Naive thymus-derived CD8-positive, alpha-beta T cell (primary cell): ENCODE measurements at regions not wholly inside any gene's neighbourhood (a gene's known extent, or its start where the extent isn't known, plus 50 kb on each side); places are given as distances from the start of the nearest gene placed in this dataset.

Source experiments
- ATAC-seq, 2 donors: fragments of 150-1000 bp; cut with Tn5 transposase in 1 of 2; sonication (Bioruptor Pico), chemical (Tn5 transposase) in 1 of 2; 1 replicate in 1 of 2; 2 replicates in 1 of 2; pipeline ENCODE4 v1.10.0; 2021; ENCODE audit warnings: mild to moderate bottlenecking in 2 of 2, moderate library complexity in 2 of 2
- POLR2A ChIA-PET: fragments of 350-600 bp; sonication (Branson Sonifier 250); formaldehyde crosslinking; loops from one replicate; lab custom pipeline; 2021; ENCODE audit warnings: antibody characterized with exemption; lab: Charles Lee
- DNase-seq, 10 donors: peaks; one replicate each; pipeline versions ENCODE4 v3.0.0 to v3.0.0-alpha.2; 2020 to 2022
- H3K27ac Mint-ChIP-seq, 10 donors: one replicate each; pipeline ENCODE4 v1.8.0; 2020 to 2022; ENCODE audit warnings: mild to moderate bottlenecking in 10 of 10, mixed read lengths in 10 of 10, moderate library complexity in 4 of 10, inconsistent platforms in 1 of 10
- H3K27me3 Mint-ChIP-seq, 5 donors: one replicate each; pipeline ENCODE4 v1.8.0; 2021 to 2022; ENCODE audit warnings: mixed read lengths in 5 of 5
- H3K36me3 Mint-ChIP-seq, 3 donors: one replicate each; pipeline ENCODE4 v1.8.0; 2020 to 2022; ENCODE audit warnings: mixed read lengths in 3 of 3, mild to moderate bottlenecking in 2 of 3, inconsistent platforms in 1 of 3
- H3K4me1 Mint-ChIP-seq, 4 donors: one replicate each; pipeline ENCODE4 v1.8.0; 2021 to 2022; ENCODE audit warnings: mixed read lengths in 4 of 4
- H3K4me3 Mint-ChIP-seq, 10 donors: one replicate each; pipeline ENCODE4 v1.8.0; 2020 to 2022; ENCODE audit warnings: mild to moderate bottlenecking in 10 of 10, mixed read lengths in 10 of 10, moderate library complexity in 6 of 10, inconsistent platforms in 1 of 10
- H3K9me3 Mint-ChIP-seq, 9 donors: one replicate each; pipeline ENCODE4 v1.8.0; 2020 to 2022; ENCODE audit warnings: mixed read lengths in 9 of 9, mild to moderate bottlenecking in 3 of 9, inconsistent platforms in 1 of 9, moderate library complexity in 1 of 9

GRCh38 chr15:101562428-101563059 lies 73.0 kb upstream of the PCSK6 start:
- DNase-seq: no peak
- peaks cover 0 to 7% (median 4%) of the 10 kb centered on the region in 4 donors for H3K4me1 Mint-ChIP-seq
- POLR2A ChIA-PET: no interaction called here
- H3K4me3 Mint-ChIP-seq: no peak overlapping the region
- no peaks in the 10 kb centered on the region for H3K36me3 Mint-ChIP-seq
- no peak overlapping the region for H3K27ac Mint-ChIP-seq
- peaks cover 5 to 41% (median 15%) of the 10 kb centered on the region in 5 donors for H3K27me3 Mint-ChIP-seq
- H3K9me3 Mint-ChIP-seq: no peaks in the 10 kb centered on the region
- ATAC-seq: no peak

- peaks cover 0 to 7% (median 4%) of the 10 kb centered on the region in 4 donors for H3K4me1 Mint-ChIP-seq
- POLR2A ChIA-PET: no interaction called here
Measured at GRCh38 chr15:101561584-101561906, 72.0 kb upstream of the PCSK6 start.

GRCh38 chr15:101560722-101561583 lies 71.4 kb upstream of the PCSK6 start:
- Mint-ChIP-seq H3K27ac (no peak overlapping the region), H3K36me3 (no peaks in the 10 kb centered on the region), H3K4me1 (peaks cover 0 to 7% (median 4%) of the 10 kb centered on the region in 4 donors), H3K9me3 (no peaks in the 10 kb centered on the region), H3K4me3 (no peak overlapping the region), H3K27me3 (peaks cover 3 to 38% (median 15%) of the 10 kb centered on the region in 5 donors)
- no peak for DNase-seq
- POLR2A ChIA-PET: no interaction called here
- no peak for ATAC-seq

More at GRCh38 chr15:101561584-101561906, 72.0 kb upstream of the PCSK6 start:
- Mint-ChIP-seq H3K9me3 (no peaks in the 10 kb centered on the region), H3K4me3 (no peak overlapping the region), H3K36me3 (no peaks in the 10 kb centered on the region), H3K27me3 (peaks cover 5 to 36% (median 15%) of the 10 kb centered on the region in 5 donors), H3K27ac (no peak overlapping the region)
- ATAC-seq: no peak
- DNase-seq: no peak

- no peak for ATAC-seq
- POLR2A ChIA-PET: no interaction called here
- H3K27ac Mint-ChIP-seq: no peak overlapping the region
- H3K4me3 Mint-ChIP-seq: no peak overlapping the region
- peaks cover 3 to 39% (median 12%) of the 10 kb centered on the region in 5 donors for H3K27me3 Mint-ChIP-seq
- no peak for DNase-seq
- peaks cover 0 to 7% (median 4%) of the 10 kb centered on the region in 4 donors for H3K4me1 Mint-ChIP-seq
- no peaks in the 10 kb centered on the region for H3K36me3 Mint-ChIP-seq
- no peaks in the 10 kb centered on the region for H3K9me3 Mint-ChIP-seq
Measured at GRCh38 chr15:101559952-101560351, 70.4 kb upstream of the PCSK6 start.

- ATAC-seq: no peak
- H3K4me1 Mint-ChIP-seq: peaks cover 0 to 7% (median 3%) of the 10 kb centered on the region in 4 donors
- H3K4me3 Mint-ChIP-seq: no peak overlapping the region
- H3K36me3 Mint-ChIP-seq: no peaks in the 10 kb centered on the region
- DNase-seq: no peak
- no peak overlapping the region for H3K27ac Mint-ChIP-seq
- POLR2A ChIA-PET: no interaction called here
- no peaks in the 10 kb centered on the region for H3K9me3 Mint-ChIP-seq
- peaks cover 4 to 39% (median 7%) of the 10 kb centered on the region in 5 donors for H3K27me3 Mint-ChIP-seq
Measured at GRCh38 chr15:101558221-101558941, 68.9 kb upstream of the PCSK6 start.

- POLR2A ChIA-PET: no interaction called here
- no peaks in the 10 kb centered on the region for H3K36me3 Mint-ChIP-seq
- no peak for ATAC-seq
Measured at GRCh38 chr15:101556273-101556672, 66.8 kb upstream of the PCSK6 start.

GRCh38 chr15:101554115-101554915 lies 64.8 kb upstream of the PCSK6 start:
- peaks cover 4 to 30% (median 8%) of the 10 kb centered on the region in 5 donors for H3K27me3 Mint-ChIP-seq
- ATAC-seq (no peak), DNase-seq (no peak)
- no peaks in the 10 kb centered on the region for H3K36me3 Mint-ChIP-seq
- H3K4me1 Mint-ChIP-seq: no peaks in the 10 kb centered on the region
- H3K9me3 Mint-ChIP-seq: no peaks in the 10 kb centered on the region
- no peak overlapping the region for H3K4me3 Mint-ChIP-seq
- POLR2A ChIA-PET: no interaction called here
- H3K27ac Mint-ChIP-seq: no peak overlapping the region

More at GRCh38 chr15:101556273-101556672, 66.8 kb upstream of the PCSK6 start:
- Mint-ChIP-seq H3K9me3 (no peaks in the 10 kb centered on the region), H3K4me3 (no peak overlapping the region), H3K4me1 (peaks cover 0 to 7% (median 3%) of the 10 kb centered on the region in 4 donors), H3K27ac (no peak overlapping the region), H3K27me3 (peaks cover 4 to 30% (median 6%) of the 10 kb centered on the region in 5 donors)
- no peak for DNase-seq

- POLR2A ChIA-PET: no interaction called here
- Mint-ChIP-seq H3K9me3 (peaks cover 0 to 12% (median 3%) of the 10 kb centered on the region in 9 donors), H3K4me3 (no peak overlapping the region), H3K4me1 (no peaks in the 10 kb centered on the region), H3K36me3 (peaks cover 0 to 9% (median 0%) of the 10 kb centered on the region in 3 donors), H3K27me3 (peaks cover 8 to 33% (median 19%) of the 10 kb centered on the region in 5 donors), H3K27ac (no peak overlapping the region)
- DNase-seq: peak in 1 of 10 donors; percentile 14
- no peak for ATAC-seq
Measured at GRCh38 chr15:101551696-101552591, 62.4 kb upstream of the PCSK6 start.

GRCh38 chr15:101550124-101550523 lies 60.6 kb upstream of the PCSK6 start:
- peaks cover 0 to 12% (median 3%) of the 10 kb centered on the region in 9 donors for H3K9me3 Mint-ChIP-seq
- POLR2A ChIA-PET: no interaction called here
- no peak overlapping the region for H3K27ac Mint-ChIP-seq
- H3K4me3 Mint-ChIP-seq: no peak overlapping the region
- H3K36me3 Mint-ChIP-seq: peaks cover 0 to 9% (median 0%) of the 10 kb centered on the region in 3 donors
- ATAC-seq (no peak), DNase-seq (no peak)
- H3K27me3 Mint-ChIP-seq: peaks cover 18 to 37% (median 29%) of the 10 kb centered on the region in 5 donors
- no peaks in the 10 kb centered on the region for H3K4me1 Mint-ChIP-seq

- ATAC-seq (no peak), DNase-seq (no peak)
- H3K9me3 Mint-ChIP-seq: peaks cover 0 to 12% (median 3%) of the 10 kb centered on the region in 9 donors
- peaks cover 19 to 41% (median 29%) of the 10 kb centered on the region in 5 donors for H3K27me3 Mint-ChIP-seq
- no peak overlapping the region for H3K27ac Mint-ChIP-seq
- H3K4me3 Mint-ChIP-seq: no peak overlapping the region
- H3K36me3 Mint-ChIP-seq: peaks cover 0 to 9% (median 0%) of the 10 kb centered on the region in 3 donors
- no peaks in the 10 kb centered on the region for H3K4me1 Mint-ChIP-seq
- POLR2A ChIA-PET: no interaction called here
Measured at GRCh38 chr15:101549647-101550046, 60.1 kb upstream of the PCSK6 start.

GRCh38 chr15:101547737-101548136 lies 58.2 kb upstream of the PCSK6 start:
- ATAC-seq: no peak
- H3K9me3 Mint-ChIP-seq: peaks cover 0 to 12% (median 3%) of the 10 kb centered on the region in 9 donors
- peaks cover 0 to 9% (median 0%) of the 10 kb centered on the region in 3 donors for H3K36me3 Mint-ChIP-seq

More at GRCh38 chr15:101547737-101548136, 58.2 kb upstream of the PCSK6 start:
- Mint-ChIP-seq H3K27me3 (peaks cover 22 to 57% (median 36%) of the 10 kb centered on the region in 5 donors), H3K4me1 (no peaks in the 10 kb centered on the region), H3K4me3 (no peak overlapping the region), H3K27ac (no peak overlapping the region)
- POLR2A ChIA-PET: no interaction called here
- no peak for DNase-seq
